ENCODE measurements at regions not wholly inside any gene's neighbourhood (a gene's known extent, or its start where the extent isn't known, plus 50 kb on each side); places are given as distances from the start of the nearest gene placed in this dataset.

DNA sequence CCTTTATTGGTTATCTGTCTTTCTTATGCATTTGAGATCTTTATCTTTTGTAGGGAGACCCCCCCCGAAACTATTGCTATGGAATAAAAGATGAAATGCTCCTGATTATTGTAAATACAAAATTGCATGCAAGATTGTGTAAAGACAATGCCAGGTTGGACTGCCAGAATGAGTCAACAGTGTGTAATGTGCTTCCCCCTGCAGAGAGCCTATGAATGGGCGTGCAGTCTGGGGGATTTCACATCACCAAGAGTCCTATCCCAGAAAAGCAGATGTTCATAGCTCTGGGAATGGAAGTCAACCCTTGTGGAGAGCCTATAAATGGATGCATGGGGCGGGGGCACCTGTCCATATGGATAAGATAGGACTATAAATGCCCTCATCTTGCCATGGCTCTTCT is 584.3 kb downstream of the NSUN3 start:
- TF ChIP-seq, protein P1, sequence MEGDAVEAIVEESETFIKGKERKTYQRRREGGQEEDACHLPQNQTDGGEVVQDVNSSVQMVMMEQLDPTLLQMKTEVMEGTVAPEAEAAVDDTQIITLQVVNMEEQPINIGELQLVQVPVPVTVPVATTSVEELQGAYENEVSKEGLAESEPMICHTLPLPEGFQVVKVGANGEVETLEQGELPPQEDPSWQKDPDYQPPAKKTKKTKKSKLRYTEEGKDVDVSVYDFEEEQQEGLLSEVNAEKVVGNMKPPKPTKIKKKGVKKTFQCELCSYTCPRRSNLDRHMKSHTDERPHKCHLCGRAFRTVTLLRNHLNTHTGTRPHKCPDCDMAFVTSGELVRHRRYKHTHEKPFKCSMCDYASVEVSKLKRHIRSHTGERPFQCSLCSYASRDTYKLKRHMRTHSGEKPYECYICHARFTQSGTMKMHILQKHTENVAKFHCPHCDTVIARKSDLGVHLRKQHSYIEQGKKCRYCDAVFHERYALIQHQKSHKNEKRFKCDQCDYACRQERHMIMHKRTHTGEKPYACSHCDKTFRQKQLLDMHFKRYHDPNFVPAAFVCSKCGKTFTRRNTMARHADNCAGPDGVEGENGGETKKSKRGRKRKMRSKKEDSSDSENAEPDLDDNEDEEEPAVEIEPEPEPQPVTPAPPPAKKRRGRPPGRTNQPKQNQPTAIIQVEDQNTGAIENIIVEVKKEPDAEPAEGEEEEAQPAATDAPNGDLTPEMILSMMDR (IDR thresholded peaks at IDR 0.05; ENCODE audit: insufficient read depth, low read depth, low read length) = no peak
- no peak for TF ChIP-seq EZH2 (IDR thresholded peaks at IDR 0.05; ENCODE audit: insufficient read depth, low read length)

All from astrocyte (in vitro differentiated cells and primary cell).